GM23338 (cell line): ENCODE measurements at regions not wholly inside any gene's neighbourhood (a gene's known extent, or its start where the extent isn't known, plus 50 kb on each side); places are given as distances from the start of the nearest gene placed in this dataset.

Experiments
- ATAC-seq: fragments of 200-7000 bp; cut with Tn5 transposase; 3 replicates; pipeline ENCODE4 v1.9.1; 2020
- DNase-seq: peaks from one replicate; pipeline ENCODE4 v3.0.0-alpha.2; 2015; ENCODE audit warnings: low spot score
- H2AFZ ChIP-seq: fragments of 200-600 bp; sonication (generic); 2 replicates; pipeline ENCODE4 v1.8.0; 2016; ENCODE audit warnings: antibody characterized with exemption, mild to moderate bottlenecking, moderate library complexity
- H3F3A ChIP-seq: fragments of 200-600 bp; sonication (generic); replicated peaks from 2 replicates; pipeline ENCODE4 v1.8.0; 2017; ENCODE audit warnings: antibody characterized with exemption, mixed run types, low read depth
- H3K27ac ChIP-seq: fragments of 200-600 bp; sonication (generic); 2 replicates; pipeline ENCODE4 v1.6.1; 2016; ENCODE audit warnings: low read depth
- H3K27me3 ChIP-seq: fragments of 200-600 bp; sonication (generic); 2 replicates; pipeline ENCODE4 v1.8.0; 2016; ENCODE audit warnings: mild to moderate bottlenecking, mixed run types, moderate library complexity; ENCODE audit not compliant: insufficient read depth
- H3K36me3 ChIP-seq: fragments of 200-600 bp; sonication (generic); 2 replicates; pipeline ENCODE4 v1.8.0; 2016; ENCODE audit warnings: mild to moderate bottlenecking; ENCODE audit not compliant: insufficient read depth
- H3K4me1 ChIP-seq: fragments of 200-600 bp; sonication (generic); 2 replicates; pipeline ENCODE4 v1.8.0; 2016; ENCODE audit warnings: mild to moderate bottlenecking, moderate library complexity; ENCODE audit not compliant: insufficient read depth
- H3K4me2 ChIP-seq: fragments of 200-600 bp; sonication (generic); 2 replicates; pipeline ENCODE4 v1.7.1; 2017; ENCODE audit warnings: mixed run types
- H3K4me3 ChIP-seq: fragments of 200-600 bp; sonication (generic); 2 replicates; pipeline ENCODE4 v1.6.1; 2016; ENCODE audit warnings: mixed run types
- H3K79me2 ChIP-seq: fragments of 200-600 bp; sonication (generic); replicated peaks from 2 replicates; pipeline ENCODE4 v1.8.0; 2017; ENCODE audit warnings: mild to moderate bottlenecking; ENCODE audit not compliant: insufficient read depth
- H3K9me2 ChIP-seq: fragments of 200-600 bp; sonication (generic); 2 replicates; pipeline ENCODE4 v1.8.0; 2017; ENCODE audit not compliant: insufficient read depth
- H4K20me1 ChIP-seq: fragments of 200-600 bp; sonication (generic); replicated peaks from 2 replicates; pipeline ENCODE4 v1.8.0; 2017; ENCODE audit warnings: mild to moderate bottlenecking; ENCODE audit not compliant: insufficient read depth
- H3K27ac Mint-ChIP-seq: 2 replicates; pipeline ENCODE4 v1.8.0; 2020; ENCODE audit warnings: inconsistent platforms, mild to moderate bottlenecking, moderate library complexity, mixed read lengths
- H3K27me3 Mint-ChIP-seq: 3 replicates; pipeline ENCODE4 v1.8.0; 2022; ENCODE audit warnings: low read depth, mild to moderate bottlenecking, moderate library complexity, mixed read lengths, inconsistent platforms; ENCODE audit not compliant: insufficient read depth, poor library complexity
- H3K36me3 Mint-ChIP-seq: 3 replicates; pipeline ENCODE4 v1.8.0; 2021; ENCODE audit warnings: low read depth, mild to moderate bottlenecking, inconsistent platforms, moderate library complexity, mixed read lengths
- H3K4me1 Mint-ChIP-seq: 3 replicates; pipeline ENCODE4 v1.8.0; 2020; ENCODE audit warnings: mild to moderate bottlenecking, inconsistent platforms, mixed read lengths
- H3K4me3 Mint-ChIP-seq: 3 replicates; pipeline ENCODE4 v1.8.0; 2021; ENCODE audit warnings: moderate library complexity, mild to moderate bottlenecking, inconsistent platforms, mixed read lengths
- H3K9me3 Mint-ChIP-seq: 3 replicates; pipeline ENCODE4 v1.8.0; 2020; ENCODE audit warnings: moderate library complexity, mild to moderate bottlenecking, inconsistent platforms, mixed read lengths
- EZH2 ChIP-seq: fragments of 200-600 bp; sonication (generic); IDR thresholded peaks from one replicate; pipeline ENCODE4 v1.8.0; 2017; ENCODE audit warnings: antibody characterized with exemption, mild to moderate bottlenecking, low read depth; ENCODE audit not compliant: unreplicated experiment
- EZH2phosphoT487 ChIP-seq: fragments of 200-600 bp; sonication (generic); IDR thresholded peaks from one replicate; pipeline ENCODE4 v1.8.1; 2018; ENCODE audit warnings: antibody characterized with exemption; ENCODE audit not compliant: unreplicated experiment
- JUNB ChIP-seq: IDR thresholded peaks from one replicate; pipeline ENCODE4 v1.6.1; 2016; ENCODE audit warnings: antibody characterized with exemption; ENCODE audit not compliant: unreplicated experiment
- POLR2AphosphoS5 ChIP-seq: IDR thresholded peaks from 2 replicates; pipeline ENCODE4 v1.6.1; 2016; ENCODE audit warnings: antibody characterized with exemption, low read depth
- STAT1 ChIP-seq: IDR thresholded peaks from one replicate; pipeline ENCODE4 v1.6.1; 2016; ENCODE audit warnings: antibody characterized with exemption; ENCODE audit not compliant: unreplicated experiment
- ZNF114 ChIP-seq: fragments of 250-450 bp; sonication (Bioruptor Pico); IDR thresholded peaks from 2 replicates; pipeline ENCODE4 v1.5.0; 2020; ENCODE audit warnings: mild to moderate bottlenecking, moderate library complexity
- TF ChIP-seq, protein P1 (sequence below): IDR thresholded peaks from one replicate; pipeline ENCODE4 v1.6.1; 2018; ENCODE audit warnings: antibody characterized with exemption; ENCODE audit not compliant: unreplicated experiment
- TF ChIP-seq, protein P2 (sequence below): IDR thresholded peaks from 2 replicates; pipeline ENCODE4 v1.6.1; 2016; ENCODE audit warnings: antibody characterized with exemption

DNA sequence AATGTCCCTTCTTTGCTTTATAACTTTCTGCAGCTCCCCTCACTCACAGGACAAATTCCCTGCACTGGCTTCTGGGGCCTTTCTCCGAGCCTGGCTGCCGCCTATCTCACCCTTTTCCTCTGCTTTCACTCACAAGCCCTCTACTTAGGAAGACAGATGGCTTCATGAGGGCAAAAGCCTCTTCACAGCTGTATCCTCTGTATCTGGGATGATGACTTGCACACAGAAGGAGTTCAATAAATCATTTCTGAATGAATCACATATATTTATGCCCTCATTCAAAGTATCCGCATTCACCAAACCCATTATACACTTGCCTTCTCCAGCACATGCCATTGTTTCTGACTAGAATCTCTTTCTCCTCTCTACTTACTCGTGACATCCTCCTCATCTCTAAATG is 159.0 kb upstream of the RIPOR2 start:
- Histone ChIP-seq H3K4me3 (no peak overlapping the region), H3K4me2 (no peak overlapping the region), H3K27ac (no peak overlapping the region), H3K9me2 (no peaks in the 10 kb centered on the region), H4K20me1 (no peaks in the 10 kb centered on the region), H3K36me3 (no peaks in the 10 kb centered on the region), H2AFZ (peak overlapping the region; percentile 85; the same call in 1 of the 2 replicates), H3K4me1 (no peaks in the 10 kb centered on the region), H3K79me2 (no peaks in the 10 kb centered on the region), H3K27me3 (no peaks in the 10 kb centered on the region), H3F3A (no peaks in the 10 kb centered on the region)
- H3K27me3 Mint-ChIP-seq: peaks cover 2% of the 10 kb centered on the region
- no peaks in the 10 kb centered on the region; the same call in 2 of the 3 replicates for H3K4me1 Mint-ChIP-seq
- H3K36me3 Mint-ChIP-seq: no peaks in the 10 kb centered on the region
- TF ChIP-seq EZH2: no peak
- no peaks in the 10 kb centered on the region for H3K9me3 Mint-ChIP-seq
- DNase-seq (no peak), ATAC-seq (no peak)
- no peak overlapping the region for H3K4me3 Mint-ChIP-seq
- H3K27ac Mint-ChIP-seq: no peak overlapping the region

DNA sequence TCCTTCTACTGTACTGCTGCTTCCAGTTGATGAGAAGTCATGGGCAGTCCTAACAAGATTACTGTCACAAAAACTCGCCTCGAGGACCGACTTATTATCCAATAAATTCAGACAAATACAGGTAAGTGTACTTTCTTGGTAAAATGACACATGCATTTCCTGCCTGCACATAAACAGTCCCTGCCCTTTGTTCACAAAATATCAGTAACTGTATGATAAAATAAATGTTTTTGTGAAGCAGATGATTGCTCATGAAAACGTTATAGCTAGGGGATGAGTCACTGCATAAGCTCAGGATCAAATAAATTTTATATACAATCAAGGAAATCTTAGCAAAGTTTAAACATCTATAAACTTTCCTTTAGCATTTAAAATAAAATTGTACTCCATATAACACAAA is 164.5 kb upstream of the RIPOR2 start:
- peaks cover 2% of the 10 kb centered on the region for H3K27me3 Mint-ChIP-seq
- H3K4me2 ChIP-seq: no peak overlapping the region
- no peak overlapping the region for H3K27ac ChIP-seq
- no peaks in the 10 kb centered on the region for H3F3A ChIP-seq
- H4K20me1 ChIP-seq: no peaks in the 10 kb centered on the region
- H3K4me3 ChIP-seq: no peak overlapping the region
- no peak overlapping the region for H3K4me3 Mint-ChIP-seq
- H3K9me2 ChIP-seq: no peaks in the 10 kb centered on the region
- no peaks in the 10 kb centered on the region for H3K27me3 ChIP-seq
- TF ChIP-seq ZNF114 (no peak), POLR2AphosphoS5 (no peak)
- TF ChIP-seq, protein P1, sequence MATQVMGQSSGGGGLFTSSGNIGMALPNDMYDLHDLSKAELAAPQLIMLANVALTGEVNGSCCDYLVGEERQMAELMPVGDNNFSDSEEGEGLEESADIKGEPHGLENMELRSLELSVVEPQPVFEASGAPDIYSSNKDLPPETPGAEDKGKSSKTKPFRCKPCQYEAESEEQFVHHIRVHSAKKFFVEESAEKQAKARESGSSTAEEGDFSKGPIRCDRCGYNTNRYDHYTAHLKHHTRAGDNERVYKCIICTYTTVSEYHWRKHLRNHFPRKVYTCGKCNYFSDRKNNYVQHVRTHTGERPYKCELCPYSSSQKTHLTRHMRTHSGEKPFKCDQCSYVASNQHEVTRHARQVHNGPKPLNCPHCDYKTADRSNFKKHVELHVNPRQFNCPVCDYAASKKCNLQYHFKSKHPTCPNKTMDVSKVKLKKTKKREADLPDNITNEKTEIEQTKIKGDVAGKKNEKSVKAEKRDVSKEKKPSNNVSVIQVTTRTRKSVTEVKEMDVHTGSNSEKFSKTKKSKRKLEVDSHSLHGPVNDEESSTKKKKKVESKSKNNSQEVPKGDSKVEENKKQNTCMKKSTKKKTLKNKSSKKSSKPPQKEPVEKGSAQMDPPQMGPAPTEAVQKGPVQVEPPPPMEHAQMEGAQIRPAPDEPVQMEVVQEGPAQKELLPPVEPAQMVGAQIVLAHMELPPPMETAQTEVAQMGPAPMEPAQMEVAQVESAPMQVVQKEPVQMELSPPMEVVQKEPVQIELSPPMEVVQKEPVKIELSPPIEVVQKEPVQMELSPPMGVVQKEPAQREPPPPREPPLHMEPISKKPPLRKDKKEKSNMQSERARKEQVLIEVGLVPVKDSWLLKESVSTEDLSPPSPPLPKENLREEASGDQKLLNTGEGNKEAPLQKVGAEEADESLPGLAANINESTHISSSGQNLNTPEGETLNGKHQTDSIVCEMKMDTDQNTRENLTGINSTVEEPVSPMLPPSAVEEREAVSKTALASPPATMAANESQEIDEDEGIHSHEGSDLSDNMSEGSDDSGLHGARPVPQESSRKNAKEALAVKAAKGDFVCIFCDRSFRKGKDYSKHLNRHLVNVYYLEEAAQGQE: no peak
- DNase-seq (no peak), ATAC-seq (no peak)
- no peak overlapping the region for H3K27ac Mint-ChIP-seq
- H3K79me2 ChIP-seq: no peaks in the 10 kb centered on the region
- no peaks in the 10 kb centered on the region for H3K36me3 Mint-ChIP-seq
- no peaks in the 10 kb centered on the region for H3K4me1 ChIP-seq
- H3K4me1 Mint-ChIP-seq: no peaks in the 10 kb centered on the region
- no peaks in the 10 kb centered on the region for H3K9me3 Mint-ChIP-seq
- no peak overlapping the region for H2AFZ ChIP-seq
- H3K36me3 ChIP-seq: no peaks in the 10 kb centered on the region

DNA sequence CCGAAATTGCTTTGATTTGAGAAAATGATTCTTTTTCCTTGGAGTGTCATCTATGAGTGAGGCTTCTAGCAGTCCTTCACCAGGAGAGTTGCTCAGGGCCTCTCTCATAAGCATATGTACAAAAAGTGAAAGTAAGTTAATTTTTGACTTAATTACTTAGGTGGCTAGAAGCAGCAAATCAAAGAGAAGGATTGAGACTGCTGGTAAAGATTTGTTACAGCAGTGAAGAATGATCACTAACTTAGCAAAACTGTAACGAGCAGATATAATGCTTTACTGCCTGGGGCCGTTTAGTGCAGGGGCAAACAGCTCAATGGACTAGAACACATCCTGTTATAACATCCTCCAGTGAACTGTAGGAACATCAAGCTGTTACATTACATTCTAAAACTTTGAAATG is 167.8 kb upstream of the RIPOR2 start:
- H2AFZ ChIP-seq: 0 out of 2 replicates have a peak overlapping the region, but pooled peaks have one; percentile 19
- TF ChIP-seq STAT1 (no peak), EZH2 (no peak), JUNB (no peak), POLR2AphosphoS5 (no peak), EZH2phosphoT487 (no peak)
- TF ChIP-seq, protein P2, sequence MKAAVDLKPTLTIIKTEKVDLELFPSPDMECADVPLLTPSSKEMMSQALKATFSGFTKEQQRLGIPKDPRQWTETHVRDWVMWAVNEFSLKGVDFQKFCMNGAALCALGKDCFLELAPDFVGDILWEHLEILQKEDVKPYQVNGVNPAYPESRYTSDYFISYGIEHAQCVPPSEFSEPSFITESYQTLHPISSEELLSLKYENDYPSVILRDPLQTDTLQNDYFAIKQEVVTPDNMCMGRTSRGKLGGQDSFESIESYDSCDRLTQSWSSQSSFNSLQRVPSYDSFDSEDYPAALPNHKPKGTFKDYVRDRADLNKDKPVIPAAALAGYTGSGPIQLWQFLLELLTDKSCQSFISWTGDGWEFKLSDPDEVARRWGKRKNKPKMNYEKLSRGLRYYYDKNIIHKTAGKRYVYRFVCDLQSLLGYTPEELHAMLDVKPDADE: no peak

More for the DNA sequence above, 167.8 kb upstream of the RIPOR2 start:
- no peak overlapping the region for H3K4me2 ChIP-seq
- no peak overlapping the region for H3K27ac Mint-ChIP-seq
- no peak overlapping the region for H3K4me3 ChIP-seq
- H3K4me1 Mint-ChIP-seq: peaks cover 4% of the 10 kb centered on the region; the same call in 2 of the 3 replicates
- no peaks in the 10 kb centered on the region; the same call in 1 of the 2 replicates for H3K9me2 ChIP-seq
- H3K27me3 Mint-ChIP-seq: no peaks in the 10 kb centered on the region
- ATAC-seq (no peak), DNase-seq (no peak)
- no peaks in the 10 kb centered on the region for H3K36me3 Mint-ChIP-seq
- no peaks in the 10 kb centered on the region for H3K27me3 ChIP-seq
- H3K79me2 ChIP-seq: no peaks in the 10 kb centered on the region
- H3K4me1 ChIP-seq: no peaks in the 10 kb centered on the region
- no peak overlapping the region for H3K4me3 Mint-ChIP-seq
- H4K20me1 ChIP-seq: no peaks in the 10 kb centered on the region
- H3K27ac ChIP-seq: no peak overlapping the region
- no peaks in the 10 kb centered on the region for H3F3A ChIP-seq
- H3K9me3 Mint-ChIP-seq: no peaks in the 10 kb centered on the region
- H3K36me3 ChIP-seq: no peaks in the 10 kb centered on the region
